ENCODE measurements at regions not wholly inside any gene's neighbourhood (a gene's known extent, or its start where the extent isn't known, plus 50 kb on each side); places are given as distances from the start of the nearest gene placed in this dataset.

DNA sequence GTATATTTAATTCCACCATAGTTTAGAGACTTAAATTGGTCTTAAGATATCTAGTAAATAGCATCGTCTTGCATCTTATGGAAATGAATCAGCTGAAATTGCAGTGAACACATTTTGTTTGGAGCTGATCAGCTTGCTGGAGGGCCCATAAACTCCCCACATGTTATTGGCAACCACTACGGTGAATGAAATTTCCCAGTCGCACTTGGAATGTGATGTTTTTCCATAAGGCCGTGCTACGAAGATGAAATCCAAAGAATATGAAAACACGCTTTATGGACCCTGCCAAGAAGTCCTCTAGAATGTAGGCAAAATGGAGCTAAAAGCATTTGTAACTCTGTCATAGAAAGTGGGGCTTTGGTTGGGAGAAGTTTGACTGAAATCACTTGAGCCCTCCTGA lies 572.1 kb downstream of the ACTL7B start:
- TF ChIP-seq POLR2A (IDR thresholded peaks at IDR 0.05) (no peak), POLR2AphosphoS5 (IDR thresholded peaks at IDR 0.05) (no peak)
- TF ChIP-seq, protein P1, sequence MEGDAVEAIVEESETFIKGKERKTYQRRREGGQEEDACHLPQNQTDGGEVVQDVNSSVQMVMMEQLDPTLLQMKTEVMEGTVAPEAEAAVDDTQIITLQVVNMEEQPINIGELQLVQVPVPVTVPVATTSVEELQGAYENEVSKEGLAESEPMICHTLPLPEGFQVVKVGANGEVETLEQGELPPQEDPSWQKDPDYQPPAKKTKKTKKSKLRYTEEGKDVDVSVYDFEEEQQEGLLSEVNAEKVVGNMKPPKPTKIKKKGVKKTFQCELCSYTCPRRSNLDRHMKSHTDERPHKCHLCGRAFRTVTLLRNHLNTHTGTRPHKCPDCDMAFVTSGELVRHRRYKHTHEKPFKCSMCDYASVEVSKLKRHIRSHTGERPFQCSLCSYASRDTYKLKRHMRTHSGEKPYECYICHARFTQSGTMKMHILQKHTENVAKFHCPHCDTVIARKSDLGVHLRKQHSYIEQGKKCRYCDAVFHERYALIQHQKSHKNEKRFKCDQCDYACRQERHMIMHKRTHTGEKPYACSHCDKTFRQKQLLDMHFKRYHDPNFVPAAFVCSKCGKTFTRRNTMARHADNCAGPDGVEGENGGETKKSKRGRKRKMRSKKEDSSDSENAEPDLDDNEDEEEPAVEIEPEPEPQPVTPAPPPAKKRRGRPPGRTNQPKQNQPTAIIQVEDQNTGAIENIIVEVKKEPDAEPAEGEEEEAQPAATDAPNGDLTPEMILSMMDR (IDR thresholded peaks at IDR 0.05): no peak
